Gastroesophageal sphincter (tissue), 4 donors: ENCODE measurements at regions not wholly inside any gene's neighbourhood (a gene's known extent, or its start where the extent isn't known, plus 50 kb on each side); places are given as distances from the start of the nearest gene placed in this dataset.

ENCODE experiments used
- ATAC-seq: fragments of 150-250 bp; one replicate; pipeline ENCODE4 v1.9.1; 2016; ENCODE audit warnings: mild to moderate bottlenecking, moderate library complexity
- H3K27ac ChIP-seq, 4 donors: fragments of 200-600 bp; sonication (generic) in 3 of 4; 1 replicate in 3 of 4; 2 replicates in 1 of 4; pipeline ENCODE4 v1.5.1; 2016 to 2019
- H3K27me3 ChIP-seq: fragments of 200-600 bp; sonication (generic); one replicate; pipeline ENCODE4 v1.5.1; 2019
- H3K36me3 ChIP-seq, 2 donors: fragments of 200-600 bp; sonication (generic); one replicate each; pipeline ENCODE4 v1.5.1; 2019; ENCODE audit warnings: control low read depth in 1 of 2
- H3K4me1 ChIP-seq, 3 donors: fragments of 200-600 bp; sonication (generic); 1 replicate in 2 of 3; 2 replicates in 1 of 3; pipeline ENCODE4 v1.5.1; 2016 to 2019; ENCODE audit warnings: control low read depth in 2 of 3
- H3K4me3 ChIP-seq, 2 donors: fragments of 200-600 bp; sonication (generic); one replicate each; pipeline ENCODE4 v1.5.1; 2019; ENCODE audit warnings: mild to moderate bottlenecking in 1 of 2, moderate library complexity in 1 of 2
- H3K9me3 ChIP-seq, 3 donors: fragments of 200-600 bp; sonication (generic); one replicate each; pipeline ENCODE4 v1.5.1; 2017 to 2019; ENCODE audit warnings: control low read depth in 2 of 3
- EP300 ChIP-seq: sonication (generic); formaldehyde crosslinking; IDR thresholded peaks from one replicate; pipeline ENCODE4 v1.6.1; 2017; ENCODE audit warnings: antibody characterized with exemption, mild to moderate bottlenecking
- POLR2A ChIP-seq, 2 donors: fragments of 450-650 bp; IDR thresholded peaks; one replicate each; pipeline ENCODE4 v1.6.1; 2017; ENCODE audit warnings: antibody characterized with exemption in 2 of 2, mild to moderate bottlenecking in 2 of 2, moderate library complexity in 1 of 2
- POLR2AphosphoS5 ChIP-seq: sonication (generic); formaldehyde crosslinking; IDR thresholded peaks from one replicate; pipeline ENCODE4 v1.6.1; 2017; ENCODE audit warnings: antibody characterized with exemption
- WGBS, 2 donors: methylation state at CpG; one replicate each; pipeline ENCODE4 v1.1.5; 2018; ENCODE audit warnings: low coverage in 1 of 2; 5-methylcytosine and 5-hydroxymethylcytosine counted together
- TF ChIP-seq, protein P1 (sequence below), 4 experiments: fragments of 200-600 bp in 2 of 4; fragments of 450-650 bp in 2 of 4; sonication (generic) in 1 of 4; IDR thresholded peaks; one replicate each; pipeline ENCODE4 v1.5.1; 2017 to 2019; ENCODE audit warnings: antibody characterized with exemption in 4 of 4, mild to moderate bottlenecking in 2 of 4, moderate library complexity in 2 of 4

DNA sequence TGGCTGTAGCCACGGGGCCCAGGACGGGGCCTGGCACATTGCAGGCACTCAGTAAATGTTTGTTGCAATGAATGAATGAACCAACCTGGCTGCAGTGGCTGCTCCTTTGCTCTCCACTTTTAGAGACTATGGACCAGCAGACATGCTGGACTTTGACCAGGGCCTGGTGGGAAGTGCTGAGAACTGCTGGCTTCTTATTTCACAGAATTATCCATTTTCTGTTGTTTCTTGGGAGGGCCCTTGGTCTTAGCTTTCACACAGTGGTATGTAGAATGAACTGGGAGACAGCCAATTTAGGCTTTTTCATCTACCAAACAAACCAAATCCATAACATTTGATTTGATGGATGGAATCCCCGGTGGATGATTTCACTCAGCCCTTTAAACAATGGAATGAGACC is 78.0 kb upstream of the LHFPL2 start:
- no peaks in the 10 kb centered on the region for H3K9me3 ChIP-seq
- H3K4me3 ChIP-seq, result no peak overlapping the region
- H3K27me3 ChIP-seq, result no peaks in the 10 kb centered on the region
- H3K4me1 ChIP-seq, result no peaks in the 10 kb centered on the region
- WGBS, 2 donors, result 100% methylated on average over 1 of the region's 3 CpGs
- no peak for ATAC-seq
- TF ChIP-seq POLR2A (IDR thresholded peaks at IDR 0.05), result no peak
- TF ChIP-seq, protein P1, sequence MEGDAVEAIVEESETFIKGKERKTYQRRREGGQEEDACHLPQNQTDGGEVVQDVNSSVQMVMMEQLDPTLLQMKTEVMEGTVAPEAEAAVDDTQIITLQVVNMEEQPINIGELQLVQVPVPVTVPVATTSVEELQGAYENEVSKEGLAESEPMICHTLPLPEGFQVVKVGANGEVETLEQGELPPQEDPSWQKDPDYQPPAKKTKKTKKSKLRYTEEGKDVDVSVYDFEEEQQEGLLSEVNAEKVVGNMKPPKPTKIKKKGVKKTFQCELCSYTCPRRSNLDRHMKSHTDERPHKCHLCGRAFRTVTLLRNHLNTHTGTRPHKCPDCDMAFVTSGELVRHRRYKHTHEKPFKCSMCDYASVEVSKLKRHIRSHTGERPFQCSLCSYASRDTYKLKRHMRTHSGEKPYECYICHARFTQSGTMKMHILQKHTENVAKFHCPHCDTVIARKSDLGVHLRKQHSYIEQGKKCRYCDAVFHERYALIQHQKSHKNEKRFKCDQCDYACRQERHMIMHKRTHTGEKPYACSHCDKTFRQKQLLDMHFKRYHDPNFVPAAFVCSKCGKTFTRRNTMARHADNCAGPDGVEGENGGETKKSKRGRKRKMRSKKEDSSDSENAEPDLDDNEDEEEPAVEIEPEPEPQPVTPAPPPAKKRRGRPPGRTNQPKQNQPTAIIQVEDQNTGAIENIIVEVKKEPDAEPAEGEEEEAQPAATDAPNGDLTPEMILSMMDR (IDR thresholded peaks at IDR 0.05), result no peak
- no peak for TF ChIP-seq POLR2AphosphoS5
- no peak for TF ChIP-seq EP300
- H3K27ac ChIP-seq, result no peak overlapping the region
- H3K36me3 ChIP-seq, result no peaks in the 10 kb centered on the region

DNA sequence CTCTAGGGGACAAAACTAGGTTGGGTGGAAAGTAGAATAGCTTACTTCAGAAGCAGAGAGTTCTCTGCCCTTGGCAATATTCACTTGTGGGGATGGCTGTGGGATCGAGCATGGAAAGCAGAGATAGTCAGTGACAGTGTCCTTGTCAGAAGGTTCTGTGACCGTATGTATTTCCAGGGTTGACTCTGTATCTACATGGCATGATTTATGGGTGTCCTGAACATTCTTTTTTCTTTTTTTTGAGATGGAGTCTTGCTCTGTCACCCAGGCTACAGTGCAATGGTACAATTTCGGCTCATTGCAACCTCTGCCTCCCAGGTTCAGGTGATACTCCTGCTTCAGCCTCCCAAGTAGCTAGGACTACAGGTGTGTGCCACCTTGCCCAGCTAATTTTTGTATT is 77.4 kb upstream of the LHFPL2 start:
- TF ChIP-seq, protein P1 (IDR thresholded peaks at IDR 0.05), result no peak
- TF ChIP-seq POLR2A (IDR thresholded peaks at IDR 0.05) (no peak), POLR2AphosphoS5 (no peak), EP300 (no peak)
- no peak for ATAC-seq
- WGBS, 2 donors, result 93 to 100% methylated on average over 2 to 3 of the region's 3 CpGs

DNA sequence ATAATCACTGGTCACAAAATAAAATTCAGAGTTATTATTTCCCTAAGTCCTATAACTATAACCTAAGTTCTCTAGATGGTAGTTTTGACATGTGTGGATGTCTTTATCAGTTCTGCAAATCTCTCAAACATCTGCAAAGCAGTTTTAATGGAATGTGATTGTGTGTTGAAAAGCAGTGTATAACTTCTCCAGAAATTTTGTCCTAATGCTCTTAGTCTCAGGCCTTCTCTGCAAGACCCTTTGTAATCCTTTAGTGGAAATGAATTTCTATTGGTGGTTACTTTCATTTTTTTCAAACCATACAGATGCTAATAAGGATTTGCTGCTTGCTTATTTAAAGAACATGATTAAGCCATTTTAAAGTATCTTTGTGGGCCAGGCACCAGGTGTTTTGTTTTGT is 75.5 kb upstream of the LHFPL2 start:
- ATAC-seq, result no peak
- TF ChIP-seq EP300, result no peak
- TF ChIP-seq POLR2AphosphoS5, result no peak
- no peak for TF ChIP-seq POLR2A (IDR thresholded peaks at IDR 0.05)
- TF ChIP-seq, protein P1 (IDR thresholded peaks at IDR 0.05), result no peak
- H3K27me3 ChIP-seq, result no peaks in the 10 kb centered on the region

More for the DNA sequence above, 77.4 kb upstream of the LHFPL2 start:
- H3K9me3 ChIP-seq, result no peaks in the 10 kb centered on the region
- no peak overlapping the region for H3K4me3 ChIP-seq
- peaks cover 0 to under 1% (median 0%) of the 10 kb centered on the region in 3 donors for H3K4me1 ChIP-seq
- H3K27me3 ChIP-seq, result no peaks in the 10 kb centered on the region
- H3K27ac ChIP-seq, result no peak overlapping the region
- H3K36me3 ChIP-seq, result no peaks in the 10 kb centered on the region

DNA sequence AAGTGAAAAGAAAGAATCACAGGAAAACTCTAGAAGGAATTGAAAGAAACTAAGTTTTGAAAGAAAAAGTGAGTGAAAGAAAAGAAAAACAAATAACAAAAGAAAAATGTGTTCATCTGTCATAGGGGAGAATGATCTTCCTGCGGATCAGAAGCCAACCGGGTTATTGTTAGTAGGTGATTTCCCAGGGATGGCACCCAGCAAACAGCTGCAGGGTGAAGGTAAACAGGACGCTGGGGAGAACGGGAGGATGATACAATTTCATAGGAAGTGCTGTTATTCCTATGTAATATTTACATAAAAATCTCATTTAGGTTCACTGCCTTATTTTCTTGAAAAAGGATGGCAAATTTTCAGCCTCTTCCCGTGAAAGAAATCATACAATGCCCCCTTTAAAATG is 72.4 kb upstream of the LHFPL2 start:
- H3K4me3 ChIP-seq, result no peak overlapping the region
- no peak overlapping the region for H3K27ac ChIP-seq
- 79 to 80% methylated on average over 5 of the region's 5 CpGs for WGBS, 2 donors
- TF ChIP-seq POLR2AphosphoS5, result no peak
- TF ChIP-seq, protein P1 (IDR thresholded peaks at IDR 0.05), result no peak
- TF ChIP-seq EP300, result no peak
- TF ChIP-seq POLR2A (IDR thresholded peaks at IDR 0.05), result no peak
- H3K36me3 ChIP-seq, result no peaks in the 10 kb centered on the region
- H3K27me3 ChIP-seq, result no peaks in the 10 kb centered on the region
- no peaks in the 10 kb centered on the region for H3K9me3 ChIP-seq
- H3K4me1 ChIP-seq, result peaks cover 0 to 7% (median 0%) of the 10 kb centered on the region in 3 donors
- ATAC-seq, result no peak

More for the DNA sequence above, 75.5 kb upstream of the LHFPL2 start:
- H3K36me3 ChIP-seq, result no peaks in the 10 kb centered on the region
- H3K27ac ChIP-seq, result no peak overlapping the region
- H3K4me1 ChIP-seq, result peaks cover 0 to 7% (median 0%) of the 10 kb centered on the region in 3 donors
- no peak overlapping the region for H3K4me3 ChIP-seq
- no peaks in the 10 kb centered on the region for H3K9me3 ChIP-seq

DNA sequence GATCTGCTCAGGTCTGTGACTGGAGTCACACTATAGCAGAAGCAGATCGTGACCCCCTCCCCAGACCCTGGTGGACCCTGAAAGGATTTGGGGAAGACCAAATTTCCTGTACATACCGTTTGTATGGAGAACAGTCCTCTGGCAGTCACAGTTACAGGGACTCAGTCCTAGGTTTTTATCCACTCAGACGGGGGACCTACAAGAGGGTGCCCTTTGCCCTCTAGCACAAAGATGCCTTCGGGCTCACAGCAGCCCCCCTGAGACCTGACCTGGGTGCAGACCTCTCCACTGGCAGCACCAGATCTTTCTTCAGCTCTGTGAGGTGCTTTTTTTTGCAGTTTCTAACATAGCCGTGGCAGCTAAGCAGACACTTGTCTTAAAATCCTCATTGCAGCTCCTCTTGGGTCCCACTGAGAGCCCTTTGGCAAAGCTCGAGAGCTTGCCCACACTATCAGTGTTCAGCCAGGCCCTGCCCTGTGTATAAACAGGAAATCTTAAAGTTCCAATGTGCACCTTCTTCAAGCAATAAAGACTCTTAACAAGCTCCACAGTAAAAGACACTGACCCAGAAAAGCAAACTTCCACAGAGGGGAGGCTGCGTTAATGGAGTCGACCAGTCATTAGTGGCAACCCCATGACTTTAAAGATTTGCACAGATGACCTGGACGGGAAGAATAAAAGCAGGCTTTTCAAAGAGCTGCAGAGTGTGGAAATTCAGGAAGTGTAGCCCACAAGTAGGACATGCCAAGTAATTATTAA is 71.8 kb upstream of the LHFPL2 start:
- Histone ChIP-seq H3K27ac (no peak overlapping the region), H3K4me3 (no peak overlapping the region), H3K36me3 (no peaks in the 10 kb centered on the region), H3K9me3 (no peaks in the 10 kb centered on the region), H3K4me1 (peaks cover 0 to 7% (median 0%) of the 10 kb centered on the region in 3 donors), H3K27me3 (no peaks in the 10 kb centered on the region)
- TF ChIP-seq, protein P1 (IDR thresholded peaks at IDR 0.05), result no peak
- TF ChIP-seq POLR2A (IDR thresholded peaks at IDR 0.05), result no peak
- no peak for TF ChIP-seq EP300
- TF ChIP-seq POLR2AphosphoS5, result no peak
- WGBS, 2 donors, result 38 to 51% methylated on average over 4 of the region's 9 CpGs
- no peak for ATAC-seq
